Activated CD4-positive, alpha-beta memory T cell treated with anti-CD3 and anti-CD28 coated beads, Interleukin-2, amount 10 ng/mL, durations not matched to agents 7 days and 5 days (primary cell): ENCODE measurements at regions not wholly inside any gene's neighbourhood (a gene's known extent, or its start where the extent isn't known, plus 50 kb on each side); places are given as distances from the start of the nearest gene placed in this dataset.
"Not testable (repeated sequence)": the region's sequence is repeated elsewhere in the genome, so short reads cannot be mapped to it uniquely, and the experiment has no call there.

Experiments used
- CTCF ChIA-PET: fragments of 350-600 bp; sonication (Branson Sonifier 250); formaldehyde crosslinking; loops from one replicate; lab custom pipeline; 2021; ENCODE audit warnings: antibody characterized with exemption, inconsistent platforms; lab: Charles Lee
- POLR2A ChIA-PET: fragments of 350-600 bp; sonication (Branson Sonifier 250); formaldehyde crosslinking; loops from one replicate; lab custom pipeline; 2021; ENCODE audit warnings: antibody characterized with exemption; lab: Charles Lee
- DNase-seq: peaks from one replicate; pipeline ENCODE4 v3.0.0-alpha.2; 2020
- H3K27ac Mint-ChIP-seq: one replicate; pipeline ENCODE4 v1.8.0; 2021; ENCODE audit warnings: mild to moderate bottlenecking, mixed read lengths
- H3K27me3 Mint-ChIP-seq: one replicate; pipeline ENCODE4 v1.8.0; 2021; ENCODE audit warnings: mixed read lengths
- H3K36me3 Mint-ChIP-seq: one replicate; pipeline ENCODE4 v1.8.0; 2021; ENCODE audit warnings: low read depth, mixed read lengths
- H3K4me1 Mint-ChIP-seq: one replicate; pipeline ENCODE4 v1.8.0; 2021; ENCODE audit warnings: mixed read lengths
- H3K4me3 Mint-ChIP-seq: one replicate; pipeline ENCODE4 v1.8.0; 2021; ENCODE audit warnings: mild to moderate bottlenecking, mixed read lengths
- H3K9me3 Mint-ChIP-seq: one replicate; pipeline ENCODE4 v1.8.0; 2021; ENCODE audit warnings: mixed read lengths

DNA sequence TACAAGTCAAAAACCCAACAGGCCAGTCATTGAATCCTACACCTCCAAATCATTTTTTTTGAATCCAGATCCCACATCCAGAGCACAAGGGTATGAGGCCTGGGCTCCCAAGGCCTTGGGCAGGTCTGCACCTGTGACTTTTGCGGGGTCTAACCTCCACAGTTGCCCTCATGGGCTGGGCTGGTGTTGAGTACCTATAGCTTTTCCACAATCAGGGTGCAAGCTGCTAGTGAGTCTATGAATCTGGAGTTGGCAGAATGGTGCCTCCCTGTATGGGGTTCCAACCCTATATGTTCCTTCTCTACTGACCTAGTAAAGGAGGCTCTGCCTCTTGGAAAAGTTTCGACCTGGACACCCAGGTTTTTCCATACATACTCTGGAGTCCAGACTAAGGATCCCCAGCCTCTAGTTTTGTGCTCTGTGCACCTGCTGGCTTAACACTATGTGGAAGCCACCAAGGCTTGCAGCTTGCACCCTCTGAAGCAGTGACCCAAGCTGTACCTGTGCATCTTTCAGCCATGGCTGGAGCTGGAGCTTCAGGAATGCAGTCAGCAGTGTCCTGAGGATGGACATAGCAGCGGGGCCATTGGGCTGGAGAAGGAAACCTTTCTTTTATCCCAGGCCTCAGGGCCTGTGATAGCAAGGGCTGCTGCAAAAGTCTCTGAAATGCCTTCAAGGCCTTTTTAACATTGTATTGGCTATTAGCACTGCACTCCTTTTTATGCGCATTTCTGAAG, 233.6 kb downstream of the CWH43 start:
- CTCF ChIA-PET, H3K4me1 Mint-ChIP-seq, H3K4me3 Mint-ChIP-seq, H3K27ac Mint-ChIP-seq, POLR2A ChIA-PET, H3K36me3 Mint-ChIP-seq, H3K27me3 Mint-ChIP-seq, DNase-seq: not testable (repeated sequence)
- H3K9me3 Mint-ChIP-seq = peaks cover 41% of the 10 kb centered on the region

DNA sequence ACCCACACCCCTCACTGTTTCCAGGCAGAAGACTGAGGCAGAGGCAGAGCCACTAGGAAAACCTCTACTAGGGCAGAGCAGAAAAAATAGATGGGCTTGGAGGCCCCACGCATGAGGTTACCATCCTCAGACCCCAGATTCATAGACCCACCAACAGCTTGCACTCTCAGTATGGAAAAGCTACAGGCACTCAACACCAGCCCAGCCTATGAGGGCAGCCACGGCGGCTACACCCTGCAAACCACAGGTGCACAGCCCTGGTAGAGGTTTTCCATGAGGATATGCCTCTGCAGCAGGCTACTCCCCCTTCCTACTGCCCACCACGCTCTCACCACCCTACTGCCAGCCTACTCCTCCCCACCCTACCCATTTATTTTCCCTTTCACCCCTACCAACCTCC, 235.1 kb downstream of the CWH43 start:
- DNase-seq = no peak
- Mint-ChIP-seq H3K27ac (no peak overlapping the region), H3K4me1 (no peaks in the 10 kb centered on the region), H3K36me3 (no peaks in the 10 kb centered on the region), H3K9me3 (peaks cover 34% of the 10 kb centered on the region), H3K27me3 (no peaks in the 10 kb centered on the region), H3K4me3 (no peak overlapping the region)
- ChIA-PET POLR2A (no interaction called here), CTCF (no interaction called here)

DNA sequence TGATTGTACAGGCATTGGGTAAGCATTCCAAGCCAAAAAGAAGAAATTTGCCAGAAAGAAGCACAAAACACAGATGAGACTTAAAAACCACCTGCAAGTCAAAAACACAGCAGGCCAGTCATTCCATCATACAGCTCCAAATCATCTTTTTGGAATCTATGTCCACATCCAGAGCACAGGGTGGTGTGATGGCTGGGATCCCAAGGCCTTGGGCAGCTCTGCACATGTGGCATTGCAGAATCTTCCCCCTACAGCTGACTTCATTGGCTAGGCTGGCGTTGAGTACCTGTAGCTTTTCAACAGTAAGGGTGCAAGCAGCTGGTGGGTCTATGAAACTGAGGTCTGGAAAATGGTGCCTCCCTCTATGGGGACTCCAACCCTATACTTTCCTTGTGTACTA, 236.7 kb downstream of the CWH43 start:
- CTCF ChIA-PET, H3K27me3 Mint-ChIP-seq, H3K36me3 Mint-ChIP-seq, H3K27ac Mint-ChIP-seq, POLR2A ChIA-PET, H3K4me3 Mint-ChIP-seq, DNase-seq, H3K4me1 Mint-ChIP-seq: not testable (repeated sequence)
- H3K9me3 Mint-ChIP-seq = peaks cover 35% of the 10 kb centered on the region

DNA sequence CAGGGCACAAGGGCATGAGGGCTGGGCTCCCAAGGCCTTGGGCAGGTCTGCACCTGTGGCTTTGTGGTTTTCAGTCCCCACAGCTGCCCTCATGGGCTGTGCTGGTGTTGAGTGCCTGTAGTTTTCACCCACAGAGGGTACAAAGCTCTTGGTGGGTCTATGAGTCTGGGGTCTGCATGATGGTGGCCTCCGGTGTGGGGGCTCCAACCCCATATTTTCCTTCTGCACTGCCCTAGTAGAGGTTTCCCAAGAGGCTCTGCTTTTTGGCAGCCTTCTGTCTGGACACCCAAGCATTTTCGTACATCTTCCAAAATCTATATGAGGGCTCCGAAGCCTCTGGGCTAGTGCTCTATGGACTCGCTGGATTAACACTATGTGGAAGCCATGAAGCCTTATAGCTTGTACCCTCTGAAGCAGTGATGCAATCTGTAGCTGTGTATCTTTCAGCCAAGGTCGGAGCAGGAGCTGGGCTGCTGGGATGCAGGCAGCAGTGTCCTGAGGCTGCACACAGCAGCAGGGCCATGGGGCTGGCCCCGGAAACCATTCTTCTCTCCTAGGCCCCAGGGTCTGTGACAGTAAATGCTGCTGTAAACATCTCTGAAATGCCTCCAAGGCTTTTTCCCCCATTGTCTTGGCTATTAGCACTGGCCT, 240.3 kb downstream of the CWH43 start:
- H3K4me1 Mint-ChIP-seq, DNase-seq, H3K27ac Mint-ChIP-seq, H3K36me3 Mint-ChIP-seq, H3K27me3 Mint-ChIP-seq, H3K4me3 Mint-ChIP-seq, CTCF ChIA-PET, POLR2A ChIA-PET: not testable (repeated sequence)
- H3K9me3 Mint-ChIP-seq = peaks cover 26% of the 10 kb centered on the region

DNA sequence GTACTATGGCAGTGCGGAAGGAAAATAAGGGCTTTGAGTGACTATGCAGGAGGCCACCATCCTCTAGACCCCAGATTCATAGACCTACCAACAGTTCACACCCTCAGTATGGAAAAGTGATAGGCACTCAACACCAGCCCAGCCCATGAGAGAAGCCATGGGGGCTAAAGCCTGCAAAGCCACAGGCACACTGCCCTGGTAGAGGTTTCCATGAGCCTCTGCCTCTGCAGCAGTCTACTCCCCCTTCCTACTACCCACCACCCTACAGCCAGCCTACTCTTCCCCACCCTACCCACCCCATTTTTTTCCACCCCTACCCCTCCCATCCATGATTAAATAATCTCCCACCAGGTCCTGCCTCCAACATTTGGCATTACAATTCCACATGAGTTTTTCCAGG, 241.9 kb downstream of the CWH43 start:
- H3K4me3 Mint-ChIP-seq, CTCF ChIA-PET, DNase-seq, H3K27me3 Mint-ChIP-seq, H3K4me1 Mint-ChIP-seq, POLR2A ChIA-PET, H3K27ac Mint-ChIP-seq, H3K36me3 Mint-ChIP-seq: not testable (repeated sequence)
- H3K9me3 Mint-ChIP-seq = peaks cover 15% of the 10 kb centered on the region

DNA sequence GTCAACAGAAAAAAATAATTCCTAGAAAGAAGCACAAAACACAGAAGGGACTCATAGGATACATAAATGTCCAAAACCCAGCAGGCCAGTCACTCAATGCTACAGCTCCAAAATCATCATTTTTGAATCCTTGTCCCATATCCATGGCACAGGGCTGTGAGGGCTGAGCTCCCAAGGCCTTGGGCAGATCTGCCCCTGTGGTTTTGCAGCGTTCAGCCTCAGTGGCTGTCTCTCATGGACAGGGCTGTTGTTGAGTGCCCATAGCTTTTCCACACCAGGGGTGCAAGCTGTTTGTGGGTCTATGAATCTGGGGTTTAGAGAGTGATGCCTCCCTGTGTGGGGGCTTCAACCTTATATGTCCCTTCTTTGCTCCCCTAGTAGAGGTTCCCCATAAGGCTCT, 243.2 kb downstream of the CWH43 start:
- H3K9me3 Mint-ChIP-seq = peaks cover 12% of the 10 kb centered on the region
- CTCF ChIA-PET, DNase-seq, H3K27me3 Mint-ChIP-seq, H3K36me3 Mint-ChIP-seq, H3K4me1 Mint-ChIP-seq, H3K4me3 Mint-ChIP-seq, H3K27ac Mint-ChIP-seq, POLR2A ChIA-PET: not testable (repeated sequence)

DNA sequence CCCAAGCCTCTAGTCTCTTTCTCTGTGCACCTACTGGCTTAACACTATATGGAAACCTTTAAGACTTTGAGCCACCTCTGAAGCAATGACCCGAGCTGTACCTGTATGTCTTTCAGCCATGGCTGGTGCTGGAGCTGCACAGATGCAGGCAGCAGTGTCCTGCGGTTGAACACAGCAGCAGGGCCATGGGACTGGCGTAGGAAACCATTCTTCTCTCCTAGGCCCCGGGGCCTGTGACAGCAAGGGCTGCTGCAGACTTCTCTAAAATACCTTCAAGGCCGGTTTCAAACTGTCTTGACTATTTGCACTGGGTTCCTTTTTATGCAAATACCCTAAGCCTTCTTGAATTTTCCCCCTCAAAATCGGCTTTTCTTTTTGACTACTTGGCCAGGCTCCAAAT, 243.6 kb downstream of the CWH43 start:
- H3K27me3 Mint-ChIP-seq, POLR2A ChIA-PET, H3K4me1 Mint-ChIP-seq, DNase-seq, CTCF ChIA-PET, H3K36me3 Mint-ChIP-seq, H3K4me3 Mint-ChIP-seq, H3K27ac Mint-ChIP-seq: not testable (repeated sequence)
- peaks cover 11% of the 10 kb centered on the region for H3K9me3 Mint-ChIP-seq

DNA sequence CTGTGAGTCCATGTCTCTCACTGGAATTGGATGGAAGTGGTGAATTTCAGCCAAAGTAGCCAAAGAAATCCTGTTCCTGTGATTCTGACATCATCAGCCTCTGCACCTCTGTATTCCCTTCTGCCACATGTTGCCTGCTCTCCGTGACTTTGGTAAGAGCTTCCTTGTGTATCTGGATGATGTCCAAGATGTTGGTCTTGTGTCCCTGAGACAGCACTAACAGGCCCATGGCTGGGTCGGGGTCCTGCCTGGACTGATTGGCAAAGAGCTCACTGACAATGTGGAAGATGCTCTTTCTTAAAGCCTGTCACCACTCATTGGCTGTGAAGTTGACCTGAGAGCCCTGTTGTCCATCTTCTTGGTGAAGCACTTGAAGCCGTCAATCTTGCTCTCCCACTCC, 247.3 kb downstream of the CWH43 start:
- POLR2A ChIA-PET, H3K4me1 Mint-ChIP-seq, H3K27ac Mint-ChIP-seq, H3K36me3 Mint-ChIP-seq, H3K9me3 Mint-ChIP-seq, DNase-seq, CTCF ChIA-PET, H3K27me3 Mint-ChIP-seq, H3K4me3 Mint-ChIP-seq: not testable (repeated sequence)

DNA sequence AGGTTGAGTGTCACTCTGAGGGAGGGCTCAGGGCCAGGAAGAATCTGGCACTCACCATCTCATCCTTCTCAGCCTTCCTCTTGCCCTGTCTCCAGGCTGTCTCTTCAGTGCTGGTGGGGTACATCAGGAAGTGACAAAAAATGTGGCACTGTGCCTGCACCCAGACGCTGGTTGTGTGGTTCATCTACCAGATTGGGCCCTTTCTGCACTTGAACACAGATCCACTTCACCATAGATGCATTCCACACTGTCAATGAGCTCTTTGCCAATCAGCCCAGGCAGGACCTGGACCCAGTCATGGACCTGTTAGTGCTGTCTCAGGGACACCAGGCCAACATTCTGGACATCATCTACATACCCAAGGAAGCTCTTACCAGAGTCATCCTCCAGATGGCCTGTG, 247.7 kb downstream of the CWH43 start:
- H3K27ac Mint-ChIP-seq, H3K36me3 Mint-ChIP-seq, H3K4me1 Mint-ChIP-seq, H3K4me3 Mint-ChIP-seq, DNase-seq, CTCF ChIA-PET, H3K9me3 Mint-ChIP-seq, POLR2A ChIA-PET, H3K27me3 Mint-ChIP-seq: not testable (repeated sequence)

DNA sequence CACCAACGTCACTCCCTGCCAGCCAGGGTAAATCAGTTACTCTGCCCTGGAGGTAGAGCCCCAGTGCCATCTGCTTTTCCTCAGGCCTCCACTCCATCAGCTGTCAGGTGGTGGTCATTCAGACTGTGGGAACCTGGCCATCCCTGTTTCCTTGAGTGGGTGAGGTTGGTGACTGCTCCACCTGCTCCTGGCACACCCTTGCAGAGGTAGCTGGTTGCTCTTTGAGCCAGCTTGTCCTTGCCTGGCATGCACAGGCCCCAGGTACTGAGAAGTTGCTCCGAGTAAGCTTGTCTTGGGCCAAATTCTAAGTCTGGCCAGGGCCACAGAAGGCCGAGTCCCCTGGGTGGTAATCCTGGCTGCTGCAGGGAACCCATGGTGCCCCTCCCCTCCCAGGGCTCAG, 248.3 kb downstream of the CWH43 start:
- DNase-seq, H3K27ac Mint-ChIP-seq, H3K36me3 Mint-ChIP-seq, H3K4me1 Mint-ChIP-seq, H3K27me3 Mint-ChIP-seq, H3K4me3 Mint-ChIP-seq, H3K9me3 Mint-ChIP-seq, POLR2A ChIA-PET, CTCF ChIA-PET: not testable (repeated sequence)

DNA sequence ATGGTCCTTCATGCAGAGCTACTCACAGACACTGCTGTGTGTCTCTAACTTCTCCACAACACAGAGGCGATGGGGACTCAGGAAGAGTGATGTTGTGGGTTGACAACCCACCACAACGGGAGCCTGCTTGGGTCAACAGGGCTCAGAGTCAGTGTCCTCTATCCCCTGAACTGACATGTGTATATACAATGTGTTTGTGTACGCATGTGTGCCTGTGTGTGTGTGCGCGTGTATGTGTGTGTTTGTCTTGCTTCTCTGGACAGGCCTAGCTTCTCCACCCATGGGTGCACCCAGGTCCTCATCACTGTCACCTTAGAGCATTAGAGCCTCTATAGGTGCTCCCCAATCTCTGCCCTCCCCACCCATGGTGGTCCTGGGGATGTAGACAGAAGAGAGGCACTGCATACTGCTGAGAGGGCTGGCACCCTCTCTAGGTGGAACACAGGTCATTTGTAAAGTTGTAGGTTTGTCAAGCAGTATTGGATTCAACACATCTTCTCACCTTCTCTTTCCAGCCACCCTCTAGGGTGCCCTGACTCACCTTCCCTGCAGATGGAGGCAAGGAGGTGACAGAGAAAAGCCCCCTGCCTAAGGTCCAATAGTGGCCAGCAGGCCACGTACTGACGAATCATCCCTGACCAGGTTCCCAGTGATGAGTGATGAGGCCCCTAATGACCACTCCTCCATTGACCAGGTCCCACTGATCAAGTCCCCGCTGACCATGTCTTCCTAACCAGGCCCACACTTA, 249.5 kb downstream of the CWH43 start:
- POLR2A ChIA-PET, DNase-seq, H3K4me1 Mint-ChIP-seq, H3K36me3 Mint-ChIP-seq, H3K4me3 Mint-ChIP-seq, H3K27me3 Mint-ChIP-seq, H3K27ac Mint-ChIP-seq, CTCF ChIA-PET: not testable (repeated sequence)
- H3K9me3 Mint-ChIP-seq = peaks cover 12% of the 10 kb centered on the region

DNA sequence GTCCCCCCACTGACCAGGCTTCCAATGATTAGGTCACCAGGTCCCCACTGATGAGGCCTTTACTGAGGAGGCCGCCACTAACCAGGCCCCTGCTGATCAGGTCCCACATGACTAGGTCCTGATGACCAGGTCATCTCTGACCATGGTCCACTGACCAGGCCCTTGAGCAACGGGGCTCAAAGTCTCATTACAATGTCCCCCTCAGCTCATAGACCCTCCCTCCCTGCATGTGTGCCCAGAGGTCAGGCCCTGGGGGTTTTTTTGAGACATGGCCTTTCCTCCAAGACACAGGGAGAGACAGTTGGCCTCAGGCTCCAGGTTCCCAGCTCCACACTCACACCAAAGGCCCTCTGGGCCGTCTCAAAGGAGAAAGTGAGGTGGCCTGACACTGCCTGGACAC, 250.4 kb downstream of the CWH43 start:
- POLR2A ChIA-PET, H3K27ac Mint-ChIP-seq, H3K36me3 Mint-ChIP-seq, CTCF ChIA-PET, H3K27me3 Mint-ChIP-seq, DNase-seq, H3K4me3 Mint-ChIP-seq, H3K4me1 Mint-ChIP-seq: not testable (repeated sequence)
- peaks cover 12% of the 10 kb centered on the region for H3K9me3 Mint-ChIP-seq

DNA sequence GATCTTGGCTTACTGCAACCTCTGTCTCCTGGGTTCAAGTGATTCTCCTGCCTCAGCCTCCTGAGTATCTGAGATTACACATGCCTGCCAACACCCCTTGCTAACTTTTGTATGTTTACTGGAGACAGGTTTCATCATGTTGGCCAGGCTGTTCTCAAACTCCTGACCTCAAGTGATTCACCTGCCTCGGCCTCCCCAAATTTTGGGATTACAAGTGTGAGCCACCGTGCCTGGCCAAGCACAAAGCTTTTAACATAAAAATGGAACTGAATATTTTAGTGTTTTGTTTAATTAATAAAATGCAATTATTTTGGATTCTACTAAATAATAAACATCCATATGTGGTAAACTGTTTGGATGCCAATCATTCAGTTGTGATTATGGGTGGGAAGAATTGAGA, 255.2 kb downstream of the CWH43 start:
- POLR2A ChIA-PET, H3K36me3 Mint-ChIP-seq, DNase-seq, H3K27ac Mint-ChIP-seq, CTCF ChIA-PET, H3K9me3 Mint-ChIP-seq, H3K4me3 Mint-ChIP-seq, H3K4me1 Mint-ChIP-seq, H3K27me3 Mint-ChIP-seq: not testable (repeated sequence)

DNA sequence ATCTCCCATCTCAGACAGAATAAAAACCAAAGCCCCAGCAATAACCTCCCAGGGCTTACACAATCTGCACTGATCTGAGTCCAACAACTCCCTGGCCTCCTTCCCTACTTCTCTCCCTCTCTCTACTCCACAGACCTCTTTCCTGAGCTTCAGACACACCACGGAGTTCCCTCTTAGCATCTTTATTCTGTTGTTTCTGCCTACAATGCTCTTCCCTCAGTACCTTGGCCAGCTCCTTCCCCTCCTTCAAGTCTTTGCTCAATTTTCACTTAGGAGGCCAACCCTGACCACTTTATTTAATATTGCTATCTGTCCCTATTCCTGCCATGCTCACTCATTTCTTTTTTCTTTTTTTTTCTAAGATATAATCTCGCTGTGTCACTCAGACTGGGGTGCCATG, 276.7 kb downstream of the CWH43 start:
- CTCF ChIA-PET, H3K36me3 Mint-ChIP-seq, DNase-seq, H3K4me3 Mint-ChIP-seq, H3K27me3 Mint-ChIP-seq, H3K27ac Mint-ChIP-seq, H3K4me1 Mint-ChIP-seq, POLR2A ChIA-PET, H3K9me3 Mint-ChIP-seq: not testable (repeated sequence)
